ENCODE measurements at regions not wholly inside any gene's neighbourhood (a gene's known extent, or its start where the extent isn't known, plus 50 kb on each side); places are given as distances from the start of the nearest gene placed in this dataset.

GRCh38 chrX:82230013-82230412, 1028.1 kb downstream of the SH3BGRL start:
- TF ChIP-seq CTCF (IDR thresholded peaks at IDR 0.05; ENCODE audit: low read depth, low read length, missing input control) (peak; percentile 22), RAD21 (IDR thresholded peaks at IDR 0.05) (peak; percentile 53 to 70), REST (IDR thresholded peaks at IDR 0.05) (no peak), YY1 (IDR thresholded peaks at IDR 0.05) (no peak), FOXA1 (IDR thresholded peaks at IDR 0.05) (no peak), RXRA (IDR thresholded peaks at IDR 0.05) (no peak), JUND (IDR thresholded peaks at IDR 0.05) (no peak), SP1 (IDR thresholded peaks at IDR 0.05) (no peak)

Data from liver (tissue), 3 donors.